NCI-H2171 (cell line): ENCODE measurements at regions not wholly inside any gene's neighbourhood (a gene's known extent, or its start where the extent isn't known, plus 50 kb on each side); places are given as distances from the start of the nearest gene placed in this dataset.

Experiments used
- DNase-seq: peaks from one replicate; lab custom pipeline; 2025; lab: John Stamatoyannopoulos, UW

GRCh38 chr22:26894362-26894761 lies 237.0 kb downstream of the MIAT start:
- no peak for DNase-seq

- no peak for DNase-seq
Measured at GRCh38 chr22:26894766-26895485, 237.5 kb downstream of the MIAT start.

- DNase-seq, result no peak
Measured at GRCh38 chr22:26897384-26897783, 240.0 kb downstream of the MIAT start.

- DNase-seq, result peak; percentile 54
Measured at GRCh38 chr22:26898946-26899605, 241.7 kb downstream of the MIAT start.

- no peak for DNase-seq
Measured at GRCh38 chr22:26900787-26901186, 243.4 kb downstream of the MIAT start.

GRCh38 chr22:26901198-26901816 lies 243.9 kb downstream of the MIAT start:
- no peak for DNase-seq

GRCh38 chr22:26902401-26903029 lies 245.1 kb downstream of the MIAT start:
- no peak for DNase-seq

- no peak for DNase-seq
Measured at GRCh38 chr22:26903030-26903856, 245.9 kb downstream of the MIAT start.

- no peak for DNase-seq
Measured at GRCh38 chr22:26904483-26904882, 247.1 kb downstream of the MIAT start.

GRCh38 chr22:26905076-26905475 lies 247.7 kb downstream of the MIAT start:
- no peak for DNase-seq

GRCh38 chr22:26905640-26906039 lies 248.3 kb downstream of the MIAT start:
- no peak for DNase-seq

- DNase-seq, result peak; percentile 60
Measured at GRCh38 chr22:26906464-26906863, 249.1 kb downstream of the MIAT start.

GRCh38 chr22:26907366-26907765 lies 250.0 kb downstream of the MIAT start:
- no peak for DNase-seq

GRCh38 chr22:26910845-26911244 lies 253.5 kb downstream of the MIAT start:
- DNase-seq, result no peak

GRCh38 chr22:26912655-26913345 lies 255.4 kb downstream of the MIAT start:
- DNase-seq, result no peak

- no peak for DNase-seq
Measured at GRCh38 chr22:26914519-26915185, 257.3 kb downstream of the MIAT start.

- DNase-seq, result no peak
Measured at GRCh38 chr22:26916236-26916635, 258.8 kb downstream of the MIAT start.

- no peak for DNase-seq
Measured at GRCh38 chr22:26918226-26918625, 260.8 kb downstream of the MIAT start.

GRCh38 chr22:26921726-26922125 lies 264.3 kb downstream of the MIAT start:
- DNase-seq, result no peak

- DNase-seq, result no peak
Measured at GRCh38 chr22:26922806-26923205, 265.4 kb downstream of the MIAT start.

- DNase-seq, result no peak
Measured at GRCh38 chr22:26923531-26923930, 266.1 kb downstream of the MIAT start.
